ENCODE measurements at regions not wholly inside any gene's neighbourhood (a gene's known extent, or its start where the extent isn't known, plus 50 kb on each side); places are given as distances from the start of the nearest gene placed in this dataset.

GRCh38 chr2:17166506-17166905, 351.7 kb downstream of the RAD51AP2 start:
- in situ Hi-C loops (cut with HindIII; ENCODE audit: low sequenced_read_pairs), result no loop called here
- no peak overlapping the region for H3K4me3 ChIP-seq (ENCODE audit: low read depth, low read length)
- DNase-seq (ENCODE audit: low read depth), result no peak
- no peak for TF ChIP-seq CTCF (IDR thresholded peaks at IDR 0.05; ENCODE audit: low read depth, low read length, missing control alignments)

GRCh38 chr2:17164550-17164949, 353.7 kb downstream of the RAD51AP2 start:
- DNase-seq (ENCODE audit: low read depth), result no peak
- in situ Hi-C loops (cut with HindIII; ENCODE audit: low sequenced_read_pairs), result no loop called here
- TF ChIP-seq CTCF (IDR thresholded peaks at IDR 0.05; ENCODE audit: low read depth, low read length, missing control alignments), result no peak
- H3K4me3 ChIP-seq (ENCODE audit: low read depth, low read length), result no peak overlapping the region

- TF ChIP-seq CTCF (IDR thresholded peaks at IDR 0.05; ENCODE audit: low read depth, low read length, missing control alignments), result no peak
- no peak for DNase-seq (ENCODE audit: low read depth)
- H3K4me3 ChIP-seq (ENCODE audit: low read depth, low read length), result no peak overlapping the region
- in situ Hi-C loops (cut with HindIII; ENCODE audit: low sequenced_read_pairs), result no loop called here
Observed at GRCh38 chr2:17163638-17164037, 354.6 kb downstream of the RAD51AP2 start.

- no peak for TF ChIP-seq CTCF (IDR thresholded peaks at IDR 0.05; ENCODE audit: low read depth, low read length, missing control alignments)
- in situ Hi-C loops (cut with HindIII; ENCODE audit: low sequenced_read_pairs), result no loop called here
- H3K4me3 ChIP-seq (ENCODE audit: low read depth, low read length), result no peak overlapping the region
- no peak for DNase-seq (ENCODE audit: low read depth)
Observed at GRCh38 chr2:17162713-17163112, 355.5 kb downstream of the RAD51AP2 start.

- no peak for TF ChIP-seq CTCF (IDR thresholded peaks at IDR 0.05; ENCODE audit: low read depth, low read length, missing control alignments)
- DNase-seq (ENCODE audit: low read depth), result no peak
- in situ Hi-C loops (cut with HindIII; ENCODE audit: low sequenced_read_pairs), result no loop called here
- H3K4me3 ChIP-seq (ENCODE audit: low read depth, low read length), result no peak overlapping the region
Observed at GRCh38 chr2:17160594-17160993, 357.6 kb downstream of the RAD51AP2 start.

GRCh38 chr2:17156086-17156485, 362.2 kb downstream of the RAD51AP2 start:
- DNase-seq (ENCODE audit: low read depth), result no peak
- in situ Hi-C loops (cut with HindIII; ENCODE audit: low sequenced_read_pairs), result no loop called here
- no peak for TF ChIP-seq CTCF (IDR thresholded peaks at IDR 0.05; ENCODE audit: low read depth, low read length, missing control alignments)
- H3K4me3 ChIP-seq (ENCODE audit: low read depth, low read length), result no peak overlapping the region

GRCh38 chr2:17149945-17150344, 368.3 kb downstream of the RAD51AP2 start:
- no peak for TF ChIP-seq CTCF (IDR thresholded peaks at IDR 0.05; ENCODE audit: low read depth, low read length, missing control alignments)
- in situ Hi-C loops (cut with HindIII; ENCODE audit: low sequenced_read_pairs), result loop anchor here (5.0 kb wide), 1 partner anchor 32 kb away; no protein-coding TSS in a partner anchor
- H3K4me3 ChIP-seq (ENCODE audit: low read depth, low read length), result no peak overlapping the region
- DNase-seq (ENCODE audit: low read depth), result no peak
